GM10266 (cell line): ENCODE measurements at regions not wholly inside any gene's neighbourhood (a gene's known extent, or its start where the extent isn't known, plus 50 kb on each side); places are given as distances from the start of the nearest gene placed in this dataset.

Experiments
- DNase-seq: peaks from one replicate; pipeline ENCODE4 v3.0.0; 2012; ENCODE audit errors: extremely low spot score
- TF ChIP-seq, protein P1 (sequence below): IDR thresholded peaks from 2 replicates; pipeline ENCODE4 v1.5.1; 2012; ENCODE audit warnings: mild to moderate bottlenecking, low read depth; ENCODE audit not compliant: control insufficient read depth, insufficient read depth; ENCODE audit errors: missing control alignments

DNA sequence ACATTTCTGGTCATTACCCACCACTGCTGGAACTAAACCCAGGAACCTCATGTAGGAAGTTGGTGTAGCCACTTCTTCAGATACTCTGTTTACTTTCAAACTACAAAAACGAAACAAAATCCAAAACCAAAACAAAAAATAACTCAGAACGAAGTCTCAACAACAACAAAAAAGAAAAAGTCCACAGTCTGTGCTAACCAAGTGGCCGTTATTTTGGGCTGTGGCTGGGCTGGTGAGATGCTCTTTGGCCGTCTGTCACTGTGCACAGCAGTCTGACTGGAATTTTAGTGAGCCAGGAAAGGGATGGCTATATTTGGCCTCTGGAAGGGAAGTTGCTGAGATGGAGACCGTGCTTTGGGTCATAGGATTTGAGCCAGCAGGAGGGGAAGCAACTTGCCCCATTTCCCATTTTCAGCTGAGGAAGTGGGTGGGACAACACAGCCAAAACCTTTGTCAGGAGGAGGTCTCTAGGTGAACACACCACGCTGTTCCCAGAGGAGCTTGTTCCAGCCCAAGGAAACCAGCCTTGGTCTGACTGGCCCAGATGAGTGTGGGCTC lies 334.1 kb downstream of the ZSWIM6 start:
- TF ChIP-seq, protein P1, sequence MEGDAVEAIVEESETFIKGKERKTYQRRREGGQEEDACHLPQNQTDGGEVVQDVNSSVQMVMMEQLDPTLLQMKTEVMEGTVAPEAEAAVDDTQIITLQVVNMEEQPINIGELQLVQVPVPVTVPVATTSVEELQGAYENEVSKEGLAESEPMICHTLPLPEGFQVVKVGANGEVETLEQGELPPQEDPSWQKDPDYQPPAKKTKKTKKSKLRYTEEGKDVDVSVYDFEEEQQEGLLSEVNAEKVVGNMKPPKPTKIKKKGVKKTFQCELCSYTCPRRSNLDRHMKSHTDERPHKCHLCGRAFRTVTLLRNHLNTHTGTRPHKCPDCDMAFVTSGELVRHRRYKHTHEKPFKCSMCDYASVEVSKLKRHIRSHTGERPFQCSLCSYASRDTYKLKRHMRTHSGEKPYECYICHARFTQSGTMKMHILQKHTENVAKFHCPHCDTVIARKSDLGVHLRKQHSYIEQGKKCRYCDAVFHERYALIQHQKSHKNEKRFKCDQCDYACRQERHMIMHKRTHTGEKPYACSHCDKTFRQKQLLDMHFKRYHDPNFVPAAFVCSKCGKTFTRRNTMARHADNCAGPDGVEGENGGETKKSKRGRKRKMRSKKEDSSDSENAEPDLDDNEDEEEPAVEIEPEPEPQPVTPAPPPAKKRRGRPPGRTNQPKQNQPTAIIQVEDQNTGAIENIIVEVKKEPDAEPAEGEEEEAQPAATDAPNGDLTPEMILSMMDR = no peak
- DNase-seq = no peak

DNA sequence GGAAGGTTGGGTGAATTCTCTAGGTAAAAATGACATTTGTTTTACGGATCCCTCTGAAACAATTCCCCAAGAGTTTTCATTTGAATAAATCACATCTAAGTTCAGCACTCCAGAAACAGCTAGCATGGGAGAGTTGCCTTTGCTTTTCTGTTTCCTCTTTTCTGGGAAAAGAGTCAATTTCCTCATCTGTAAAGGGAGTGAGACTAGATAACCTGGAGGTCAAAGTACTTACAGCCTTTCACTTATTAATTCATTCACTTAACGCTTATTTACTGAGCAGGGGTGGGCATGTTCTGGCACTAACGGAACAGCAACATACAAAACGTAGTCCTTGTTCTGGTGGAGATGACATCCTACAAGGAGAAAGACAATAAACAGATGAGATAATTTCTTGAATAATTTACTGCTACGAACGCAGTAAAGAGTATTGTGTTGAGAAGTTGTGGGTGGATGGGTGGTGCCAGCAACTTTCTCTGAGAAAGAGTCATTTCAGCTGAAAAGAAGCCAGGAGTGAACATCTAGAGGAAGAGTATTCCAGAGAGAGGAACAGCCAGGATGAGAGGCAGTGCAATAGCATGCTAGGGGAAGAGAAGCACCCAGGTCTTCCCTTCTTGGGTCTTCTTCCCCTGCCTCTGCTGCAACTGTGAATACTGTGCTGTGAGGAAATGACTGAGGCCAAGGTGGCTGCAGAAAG lies 335.6 kb downstream of the ZSWIM6 start:
- DNase-seq = no peak
- TF ChIP-seq, protein P1 = no peak

DNA sequence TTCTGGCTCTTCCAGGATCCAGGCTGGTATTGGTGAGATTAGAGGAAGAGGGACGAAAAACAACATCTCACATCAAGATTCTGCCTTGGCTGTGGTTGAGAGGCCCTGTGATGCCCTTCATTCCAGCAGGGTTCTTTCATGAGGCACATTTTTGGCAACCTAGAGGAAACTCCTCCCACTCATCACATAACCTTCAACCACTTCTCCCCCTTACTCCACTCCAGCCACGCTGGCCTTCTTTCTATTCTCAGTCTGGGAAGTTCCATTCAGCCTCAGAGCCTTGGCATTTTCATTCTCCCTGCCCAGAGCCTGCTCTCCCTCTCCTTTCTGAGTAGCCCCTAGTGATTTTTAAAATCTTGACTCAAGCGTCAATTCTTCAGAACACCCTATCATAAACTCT lies 337.5 kb downstream of the ZSWIM6 start:
- TF ChIP-seq, protein P1 = no peak
- DNase-seq = no peak

DNA sequence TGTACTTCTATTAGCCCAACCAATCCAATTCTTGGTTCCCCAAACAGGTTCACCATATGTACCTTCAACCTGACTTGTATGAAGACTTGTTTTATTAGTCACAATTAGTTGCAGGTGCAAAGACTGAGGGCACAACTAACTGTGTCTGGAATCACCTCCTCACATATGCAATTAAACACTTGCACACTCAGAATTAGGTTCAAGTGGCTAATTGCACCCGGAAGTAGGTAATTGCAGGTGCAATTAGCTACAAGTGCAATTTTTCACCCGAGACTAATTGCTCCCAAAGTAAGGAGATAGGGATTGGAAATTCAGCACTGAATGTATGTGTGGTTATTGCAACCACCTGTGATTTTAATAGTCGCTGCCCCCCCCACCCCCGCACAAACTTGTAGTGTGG lies 338.9 kb downstream of the ZSWIM6 start:
- TF ChIP-seq, protein P1 = no peak
- no peak for DNase-seq

DNA sequence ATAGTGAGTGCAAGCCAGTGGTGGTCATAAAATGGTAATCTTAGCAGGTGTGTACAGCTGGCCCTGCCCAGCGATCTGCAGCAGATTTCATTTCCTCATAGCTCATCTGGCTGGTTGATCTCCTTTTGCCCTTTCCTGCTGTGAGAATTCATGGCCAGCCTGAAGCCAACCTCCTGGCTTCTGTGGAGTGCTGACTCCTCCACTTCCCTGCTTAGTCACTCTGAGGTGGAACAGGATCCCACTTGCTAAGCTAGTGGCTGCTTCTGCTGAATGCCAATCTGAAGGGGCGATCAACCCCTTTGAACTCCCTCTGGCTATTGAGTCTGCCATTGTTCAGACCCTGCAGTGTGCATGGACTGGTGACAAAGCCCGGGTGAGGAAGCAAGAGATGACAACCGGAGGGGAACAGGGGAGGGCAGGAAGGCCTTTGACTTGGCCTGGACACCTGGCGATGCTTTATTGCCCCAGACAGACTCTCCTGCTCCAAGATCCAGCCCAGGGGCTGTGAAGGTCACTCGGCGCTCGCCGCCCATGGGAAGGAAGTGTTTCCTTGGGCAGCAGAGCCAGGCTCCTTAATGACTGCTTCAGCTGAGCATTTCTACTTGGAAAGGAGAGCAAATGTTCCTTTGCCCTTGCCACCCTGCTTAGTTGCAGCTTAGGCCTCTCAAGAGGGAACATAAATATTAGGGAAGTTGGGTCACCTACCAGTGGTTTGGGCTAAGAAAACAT lies 341.1 kb downstream of the ZSWIM6 start:
- TF ChIP-seq, protein P1 = no peak

DNA sequence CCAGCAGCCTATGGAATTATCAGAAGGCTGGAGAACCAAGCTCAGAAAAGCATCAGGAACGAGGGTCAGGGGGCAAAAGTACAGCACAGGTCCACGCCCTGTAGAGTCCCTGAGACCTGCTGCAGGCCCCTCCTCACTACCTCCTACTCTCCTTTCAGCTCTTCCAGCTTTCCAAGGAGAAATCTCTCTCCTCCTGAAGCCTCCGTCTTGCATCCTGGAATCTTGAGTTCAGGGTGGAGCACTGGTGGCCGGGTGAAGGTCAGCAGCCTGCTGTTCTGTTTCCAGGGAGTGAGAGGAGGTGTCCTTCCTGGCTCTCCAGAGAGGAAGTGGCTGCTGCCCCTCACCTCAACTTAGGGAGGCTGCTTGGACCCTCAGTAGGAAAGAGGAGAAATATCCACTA lies 342.3 kb downstream of the ZSWIM6 start:
- TF ChIP-seq, protein P1 = no peak
- no peak for DNase-seq

More for the DNA sequence above, 341.1 kb downstream of the ZSWIM6 start:
- no peak for DNase-seq
